Middle frontal gyrus (tissue), 1 donor: ENCODE measurements at regions not wholly inside any gene's neighbourhood (a gene's known extent, or its start where the extent isn't known, plus 50 kb on each side); places are given as distances from the start of the nearest gene placed in this dataset.
"Not testable (repeated sequence)": the region's sequence is repeated elsewhere in the genome, so short reads cannot be mapped to it uniquely, and the experiment has no call there.

Experiments
- DNase-seq: peaks from one replicate; pipeline ENCODE4 v3.0.0-alpha.2; 2015; ENCODE audit warnings: low spot score; ENCODE audit errors: extremely low spot score

DNA sequence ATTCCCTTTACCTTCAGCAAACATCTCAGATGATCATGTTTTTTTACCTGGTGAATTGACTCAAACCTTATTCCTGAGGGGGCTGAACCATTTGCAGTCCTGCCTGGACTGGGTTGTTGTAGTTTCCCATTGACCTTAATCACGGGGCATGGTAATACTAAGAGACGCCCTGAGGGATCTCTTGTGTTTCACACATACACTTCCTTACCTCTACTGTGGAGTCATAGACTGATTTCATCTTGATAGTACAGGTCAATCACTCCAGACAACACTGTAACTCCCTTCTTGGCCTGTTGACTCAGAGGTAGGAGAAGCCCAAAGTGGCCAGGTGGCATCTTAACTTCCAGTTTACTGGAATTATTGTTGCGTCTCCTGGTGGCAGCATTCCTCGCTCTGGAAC lies 1064.0 kb upstream of the PCDH10 start:
- DNase-seq = no peak

DNA sequence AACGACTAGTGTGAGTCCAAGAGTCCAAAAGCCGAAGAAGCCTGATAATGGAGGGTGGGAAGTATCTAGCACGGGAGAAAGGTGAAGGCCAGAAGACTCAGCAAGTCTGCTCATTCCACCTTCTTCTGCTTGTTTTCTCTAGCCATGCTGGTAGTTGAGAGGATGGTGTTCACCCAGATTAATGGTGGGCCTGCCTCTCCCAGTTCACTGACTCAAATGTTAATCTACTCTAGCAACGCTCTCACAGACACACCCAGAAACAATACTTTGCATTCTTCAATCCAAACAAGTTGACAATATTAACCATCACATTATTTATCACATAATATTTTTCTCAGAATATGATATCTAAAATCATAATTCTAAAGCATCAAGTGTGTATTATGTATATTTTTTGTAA lies 1055.1 kb upstream of the PCDH10 start:
- no peak for DNase-seq

DNA sequence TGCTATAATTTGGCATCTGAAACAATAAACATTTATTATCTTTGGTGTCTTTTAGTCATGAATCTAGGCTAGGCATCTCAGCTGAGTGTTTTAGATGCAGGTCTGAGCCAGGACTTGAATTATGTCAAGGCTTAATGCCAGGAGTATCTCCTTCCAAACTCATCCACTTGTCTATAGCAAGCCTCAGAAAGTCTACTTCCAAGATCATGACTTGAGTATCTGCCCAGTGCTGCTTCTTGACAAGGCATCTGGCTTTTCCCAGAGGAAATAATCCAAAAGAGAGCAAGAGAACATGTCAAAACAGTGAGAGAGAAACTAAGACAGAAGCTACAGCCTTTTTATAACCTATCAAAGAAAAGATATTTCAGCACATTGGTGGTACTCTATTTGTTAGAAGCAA lies 1052.1 kb upstream of the PCDH10 start:
- DNase-seq = no peak

DNA sequence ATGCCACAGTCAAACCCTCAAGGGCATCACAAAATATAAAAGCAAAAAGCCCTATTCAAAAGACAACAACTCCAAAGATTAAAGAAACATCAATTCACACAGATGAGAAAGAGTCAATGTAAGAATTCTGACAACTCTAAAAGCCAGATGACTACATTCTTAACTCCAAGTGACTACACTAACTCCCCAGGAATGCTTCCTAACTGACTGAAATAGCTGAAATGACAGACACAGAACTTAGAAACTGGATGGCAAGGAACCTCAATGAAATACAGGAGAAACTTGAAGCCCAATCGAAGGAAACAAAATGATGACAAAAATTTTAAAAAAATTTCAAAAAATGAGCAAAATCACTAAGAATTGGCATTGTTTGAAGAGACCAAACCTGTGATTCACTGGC lies 1047.6 kb upstream of the PCDH10 start:
- no peak for DNase-seq

DNA sequence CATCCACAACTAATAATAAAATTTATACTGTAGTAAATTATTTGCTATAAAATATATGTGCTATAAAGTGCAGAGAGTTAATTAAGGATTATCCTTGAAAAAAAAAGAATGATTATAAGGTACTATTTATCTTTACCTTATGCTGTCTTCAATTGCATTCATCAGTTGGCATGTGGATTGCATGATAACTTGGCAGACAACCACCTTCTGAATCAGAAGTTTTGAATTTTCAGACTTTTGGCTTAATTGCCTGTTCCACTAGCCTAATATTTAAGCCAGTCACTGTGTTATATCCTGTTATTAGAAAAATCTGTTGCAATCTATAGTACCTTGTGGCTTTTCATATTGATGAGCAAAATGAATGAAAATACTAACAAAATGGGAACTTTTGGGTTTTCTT lies 1040.3 kb upstream of the PCDH10 start:
- DNase-seq = no peak

DNA sequence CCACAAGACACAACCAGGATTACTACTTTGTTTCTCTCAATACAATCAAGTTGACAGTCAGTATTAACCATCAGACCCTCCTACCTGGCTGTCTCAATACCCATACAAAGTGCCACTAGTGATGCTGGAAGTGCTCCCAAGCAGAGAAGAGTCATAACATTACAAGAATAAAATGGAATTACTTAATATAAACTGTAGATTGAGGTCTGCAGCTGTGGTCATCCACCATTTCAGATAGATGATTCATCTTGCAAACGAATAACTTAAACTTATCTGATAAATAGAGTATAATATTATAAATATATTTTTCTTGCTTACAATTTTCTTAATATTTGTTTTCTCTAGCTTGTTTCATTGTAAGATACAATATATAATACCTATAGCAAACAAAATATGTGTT lies 1034.2 kb upstream of the PCDH10 start:
- DNase-seq = no peak

DNA sequence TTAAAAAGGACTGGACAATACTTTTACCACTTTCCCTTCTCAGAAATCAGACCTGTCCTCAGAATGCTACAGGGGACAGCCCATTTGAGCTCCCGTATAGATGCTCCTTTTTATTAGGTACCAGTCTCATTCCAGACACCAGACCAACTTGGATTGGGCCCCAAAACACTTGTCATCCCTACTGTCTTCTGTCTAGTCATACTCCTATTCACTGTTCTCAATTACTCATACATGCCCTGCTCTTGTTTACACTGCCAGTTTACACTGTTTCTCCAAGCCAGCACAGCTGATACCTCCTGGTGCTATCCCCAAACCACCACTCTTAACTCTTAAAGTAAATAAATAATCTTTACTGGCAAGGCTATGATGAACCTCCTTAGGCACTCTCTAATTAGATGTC lies 1026.4 kb upstream of the PCDH10 start:
- DNase-seq = not testable (repeated sequence)

DNA sequence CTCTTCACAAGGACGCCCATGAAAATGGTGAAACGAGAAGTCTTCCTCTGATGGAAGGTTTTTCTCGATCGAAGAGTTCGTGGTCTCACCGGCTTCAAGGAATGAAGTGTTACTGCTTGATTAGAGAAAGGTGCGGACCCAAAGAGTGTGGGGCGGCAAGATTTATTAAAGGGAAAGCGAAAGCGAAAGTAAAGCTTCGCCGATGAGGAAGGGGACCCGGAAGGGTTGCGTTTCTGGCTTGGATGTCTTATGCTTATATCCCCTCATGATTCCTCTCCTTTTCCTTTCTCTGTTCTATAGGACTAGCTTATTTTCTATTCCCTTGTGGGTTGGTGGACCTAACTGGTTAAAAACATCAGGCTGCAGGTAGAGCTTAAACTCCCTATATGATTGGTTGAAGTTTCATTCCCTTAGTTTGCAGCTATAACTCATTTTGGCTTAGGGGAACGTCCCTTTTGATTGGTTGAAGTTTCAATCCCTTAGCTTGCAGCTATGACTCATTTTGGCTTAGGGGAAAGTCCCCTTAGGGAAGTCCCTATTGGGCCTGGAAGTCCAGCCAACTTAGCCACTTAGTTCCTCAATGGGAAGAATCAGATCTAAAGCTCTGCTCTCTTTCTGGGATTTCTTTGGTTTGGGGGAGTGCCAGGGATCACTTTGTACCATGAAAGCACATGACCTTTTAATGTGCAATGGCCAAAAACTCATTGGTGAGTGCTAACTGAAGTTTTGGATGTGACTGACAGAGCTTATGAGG lies 1025.0 kb upstream of the PCDH10 start:
- no peak for DNase-seq

DNA sequence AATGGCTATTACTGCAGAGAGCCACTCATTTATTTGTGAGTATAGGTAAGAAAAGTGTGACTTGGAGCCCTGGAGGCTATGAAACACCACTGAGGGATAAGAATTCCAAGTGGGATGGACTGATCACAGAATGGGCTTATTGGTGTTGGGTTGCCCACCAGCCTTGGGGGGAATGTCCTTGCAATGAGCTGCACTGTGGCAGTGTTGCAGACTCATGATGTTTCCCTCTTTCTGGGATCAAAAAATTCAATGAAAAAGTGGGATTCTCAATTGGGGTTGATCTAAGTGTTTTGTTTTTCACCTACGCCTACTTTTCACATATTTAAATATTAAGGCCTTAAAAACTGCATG lies 1024.5 kb upstream of the PCDH10 start:
- no peak for DNase-seq

DNA sequence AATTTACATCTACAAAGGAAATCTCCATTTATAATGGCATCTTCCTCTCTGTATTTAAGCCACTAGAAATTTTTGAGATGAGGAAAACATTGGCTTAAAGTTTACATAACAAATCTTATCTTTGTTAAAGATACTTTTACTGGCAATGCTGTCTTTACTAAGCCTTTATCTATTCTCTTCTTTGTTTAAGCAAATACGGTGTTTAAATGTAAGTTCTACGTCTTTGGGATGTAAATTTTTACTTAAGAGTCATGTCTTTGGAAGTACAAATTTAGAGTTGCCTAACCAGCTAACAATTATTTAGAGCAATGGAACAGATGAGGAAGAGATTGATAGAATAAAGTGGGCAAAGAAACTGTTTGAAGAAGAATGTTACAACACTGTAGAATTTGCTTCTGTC lies 1024.0 kb upstream of the PCDH10 start:
- no peak for DNase-seq

DNA sequence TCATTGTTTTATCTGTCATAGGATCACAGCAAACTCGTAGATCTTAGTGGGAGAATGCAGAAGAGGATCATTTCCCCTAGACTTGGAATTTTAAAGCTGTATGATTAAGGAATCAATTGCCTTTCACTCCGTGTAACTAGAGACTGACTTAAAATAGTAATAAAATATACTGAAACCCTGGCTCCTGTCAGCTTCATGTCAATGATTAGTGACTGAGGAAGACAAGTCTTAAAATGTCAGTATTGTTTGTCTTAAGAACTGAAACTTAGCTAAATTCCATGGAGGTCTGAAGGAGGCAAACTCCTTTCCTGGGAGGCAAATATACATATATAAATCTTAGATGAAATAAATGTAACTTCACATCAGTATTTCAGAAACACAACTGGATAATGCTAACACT lies 1016.7 kb upstream of the PCDH10 start:
- DNase-seq = no peak

DNA sequence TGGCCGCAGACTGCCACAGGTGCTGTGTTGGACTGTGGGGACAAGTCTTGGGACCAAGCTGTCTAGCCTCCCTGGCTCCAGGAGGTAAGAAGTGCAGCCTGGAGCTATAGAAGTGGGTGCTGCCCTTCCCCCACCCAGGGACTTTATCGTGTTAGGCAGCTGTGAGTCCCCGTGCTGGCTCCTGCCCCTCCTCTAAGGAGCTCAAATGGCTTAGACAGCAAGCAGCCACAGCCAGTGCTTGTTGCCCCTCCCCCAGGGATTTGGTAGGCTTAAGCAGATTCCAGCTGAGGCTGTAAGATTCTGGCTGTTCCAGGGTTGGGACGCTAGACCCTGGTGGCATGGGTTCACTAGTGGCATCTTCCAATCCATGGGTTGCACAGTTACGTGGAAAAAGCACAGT lies 979.4 kb upstream of the PCDH10 start:
- DNase-seq = no peak

DNA sequence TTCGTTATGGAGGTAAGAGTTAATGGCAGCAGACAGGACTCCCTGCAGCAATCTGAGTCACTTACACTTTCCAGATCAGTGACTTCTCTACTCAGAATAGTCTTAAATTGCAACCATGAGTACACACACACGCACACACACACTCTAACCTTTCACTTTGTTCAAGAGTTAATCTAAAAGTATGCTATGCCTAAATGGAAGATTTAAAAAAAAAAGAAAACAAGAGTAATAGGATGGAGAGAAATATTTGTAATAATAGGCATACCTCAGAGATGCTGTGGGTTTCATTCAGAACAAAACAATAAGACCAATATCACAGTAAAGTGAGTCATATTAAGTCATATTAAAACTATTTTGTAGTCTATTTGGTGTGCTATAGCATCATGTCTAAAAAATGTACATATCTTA lies 969.1 kb upstream of the PCDH10 start:
- no peak for DNase-seq

DNA sequence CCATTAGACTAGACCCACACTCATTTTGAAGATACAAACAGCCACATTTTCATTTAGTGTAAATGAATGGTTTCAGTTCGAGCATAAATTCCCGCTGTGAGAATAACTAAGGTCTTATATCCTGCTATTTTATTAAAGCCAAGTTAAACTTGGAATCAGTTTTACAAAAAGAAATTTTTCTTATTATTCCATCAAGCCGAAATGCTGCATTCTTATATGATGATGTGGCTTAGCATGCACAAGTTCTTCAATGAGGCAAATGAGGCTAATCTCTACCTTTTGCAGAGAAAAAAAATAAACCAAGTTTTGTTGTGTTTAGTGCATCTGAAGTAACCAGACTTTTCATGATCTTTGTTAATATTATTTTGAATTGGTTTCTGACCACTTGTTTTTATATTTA lies 953.9 kb upstream of the PCDH10 start:
- no peak for DNase-seq

DNA sequence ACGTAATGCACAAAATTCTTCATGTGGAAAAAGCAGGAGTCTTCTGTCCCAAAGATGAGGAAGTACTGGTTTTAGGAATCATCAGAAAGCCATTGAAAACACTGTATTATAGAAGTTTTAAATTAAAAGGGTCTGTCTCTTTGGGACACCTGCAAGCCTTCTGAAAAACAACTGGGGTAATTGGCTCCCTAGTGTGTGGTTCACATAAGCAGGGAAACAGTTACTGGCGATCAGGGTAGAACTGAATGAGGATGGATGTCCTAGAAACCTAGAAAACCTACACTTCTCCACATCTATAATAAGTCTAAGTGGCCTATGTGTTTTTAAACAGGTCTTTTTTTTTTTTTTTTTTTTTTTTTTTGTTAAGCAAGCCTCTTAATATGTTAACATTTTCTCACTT lies 945.5 kb upstream of the PCDH10 start:
- DNase-seq = no peak

DNA sequence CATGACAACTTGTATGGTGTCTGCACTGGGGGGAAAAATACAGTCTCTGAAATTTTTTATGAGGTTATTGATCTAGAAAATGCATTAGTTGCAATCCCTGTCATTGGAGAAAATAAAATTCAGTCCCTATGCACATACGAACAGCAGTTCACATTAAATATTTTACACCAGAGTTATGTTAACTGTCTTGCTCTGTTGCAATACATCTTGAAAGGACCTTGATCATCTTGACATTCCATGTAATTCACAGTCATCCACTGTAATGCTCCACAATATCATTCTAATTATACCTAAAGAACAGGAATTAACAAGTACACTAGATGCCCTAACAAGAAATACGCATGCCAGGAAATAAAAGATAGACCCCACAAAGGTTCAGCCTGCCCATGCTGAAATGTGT lies 934.6 kb upstream of the PCDH10 start:
- no peak for DNase-seq

DNA sequence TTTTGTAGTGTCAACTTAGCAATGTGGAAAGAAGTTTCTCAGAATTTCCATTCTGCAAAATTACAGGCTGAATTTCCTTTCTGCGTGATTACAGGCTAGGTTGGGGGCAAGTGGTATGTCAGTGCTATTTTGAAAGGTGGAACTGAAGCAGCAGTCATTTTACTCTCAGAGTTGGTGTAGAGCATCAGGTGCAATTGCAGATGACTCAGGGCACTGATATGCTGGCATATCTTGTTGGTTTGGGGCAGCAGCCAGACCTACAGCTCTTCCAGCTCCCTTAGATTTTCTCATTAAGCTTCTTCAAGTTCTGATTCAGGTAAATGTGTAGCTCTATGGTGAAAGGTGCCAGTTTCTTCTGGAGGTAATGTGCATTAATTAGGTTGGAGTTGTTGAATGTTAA lies 930.7 kb upstream of the PCDH10 start:
- DNase-seq = no peak

DNA sequence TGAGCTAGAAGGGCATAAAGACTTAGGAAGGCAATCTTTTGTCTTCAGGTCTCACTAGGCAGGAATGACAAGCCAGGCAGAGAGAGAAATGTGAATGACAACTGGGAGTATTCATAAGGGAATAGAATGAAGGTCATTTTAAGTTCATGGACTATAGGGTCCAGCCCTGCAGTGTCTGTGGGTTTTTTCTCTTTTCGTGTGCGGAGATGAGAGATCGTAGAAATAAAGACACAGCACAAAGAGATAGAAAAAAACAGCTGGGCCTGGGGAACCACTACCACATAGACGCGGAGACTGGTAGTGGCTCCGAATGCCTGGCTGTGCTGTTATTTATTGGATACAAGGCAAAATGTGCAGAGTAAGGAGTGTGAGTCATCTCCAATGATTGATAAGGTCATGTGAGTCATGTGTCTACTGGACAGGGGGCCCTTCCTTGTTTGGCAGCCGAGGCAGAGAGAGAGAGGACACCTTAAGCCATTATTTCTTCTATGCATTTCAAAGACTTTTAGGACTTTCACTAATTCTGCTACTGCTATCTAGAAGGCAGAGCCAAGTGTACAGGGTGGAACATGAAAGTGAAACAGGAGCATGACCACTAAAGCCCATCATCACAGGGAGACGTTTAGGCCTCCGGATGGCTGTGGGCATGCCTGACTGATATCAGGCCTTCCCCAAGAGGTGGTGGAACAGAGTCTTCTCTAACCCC lies 921.8 kb upstream of the PCDH10 start:
- no peak for DNase-seq

DNA sequence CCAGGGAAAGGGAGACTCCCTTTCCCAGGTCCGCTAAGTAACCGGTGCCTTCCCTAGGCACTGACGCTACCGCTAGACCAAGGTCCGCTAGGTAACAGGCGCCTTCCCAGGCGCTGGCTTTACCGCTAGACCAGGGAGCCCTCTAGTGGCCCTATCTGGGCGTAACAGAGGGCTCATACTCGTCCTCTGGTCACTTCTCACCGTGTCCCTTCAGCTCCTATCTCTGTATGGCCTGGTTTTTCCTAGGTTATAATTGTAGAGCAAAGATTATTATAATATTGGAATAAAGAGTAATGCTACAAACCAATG lies 921.3 kb upstream of the PCDH10 start:
- not testable (repeated sequence) for DNase-seq

DNA sequence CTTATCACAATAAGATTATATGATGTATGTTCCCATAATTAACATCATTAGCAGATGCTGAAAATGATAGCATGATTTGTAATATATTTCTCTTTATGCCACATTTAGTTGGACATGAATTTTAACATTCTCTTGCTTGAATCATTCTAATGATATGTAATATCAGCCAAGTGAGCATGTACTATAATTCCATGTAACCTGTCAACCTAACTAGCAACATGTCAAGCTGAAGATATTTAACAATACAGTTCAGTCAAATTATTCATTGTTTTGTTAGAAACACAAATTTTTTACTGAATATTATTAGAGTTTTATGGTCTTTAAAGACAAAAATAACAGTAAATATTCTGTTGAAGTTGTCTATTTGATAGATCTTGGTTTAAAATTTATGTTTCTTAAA lies 920.4 kb upstream of the PCDH10 start:
- no peak for DNase-seq

DNA sequence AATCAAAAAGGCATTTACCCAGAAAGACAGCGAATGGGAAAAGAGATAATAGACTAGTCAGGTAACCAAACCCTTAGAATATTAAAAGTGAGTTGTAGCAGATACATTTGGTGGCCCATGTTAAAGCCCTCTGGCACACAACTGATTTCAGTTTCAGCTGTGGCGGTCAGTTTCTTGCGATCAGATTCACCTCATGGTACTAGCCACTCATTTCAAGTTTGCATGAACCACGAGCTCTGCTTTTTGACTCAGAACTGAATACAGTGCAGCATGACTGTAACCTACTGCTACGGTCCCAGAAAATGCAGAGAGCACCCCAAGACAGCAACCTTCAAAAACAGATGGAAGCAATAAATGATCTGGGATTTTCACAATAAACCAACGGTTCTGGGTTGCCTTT lies 919.1 kb upstream of the PCDH10 start:
- DNase-seq = no peak

DNA sequence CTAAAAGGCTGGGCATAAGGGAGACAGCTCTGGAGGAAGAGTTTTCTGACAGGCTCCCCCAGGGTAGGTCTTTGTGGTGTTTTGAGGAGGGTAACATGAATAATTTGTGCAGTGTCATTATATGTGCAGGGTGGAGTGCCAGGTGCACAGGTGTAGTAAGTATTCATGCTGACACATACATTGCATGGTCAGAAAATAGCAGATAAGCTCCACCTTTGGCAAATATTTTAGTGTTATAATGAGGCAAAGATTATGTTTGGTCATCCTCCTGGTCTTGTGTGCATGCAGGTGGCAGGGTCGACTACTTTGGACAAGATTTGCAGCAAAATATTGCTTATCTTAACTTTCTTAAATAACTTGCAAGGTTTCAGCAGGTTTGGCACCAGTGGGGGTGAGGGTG lies 910.4 kb upstream of the PCDH10 start:
- no peak for DNase-seq

DNA sequence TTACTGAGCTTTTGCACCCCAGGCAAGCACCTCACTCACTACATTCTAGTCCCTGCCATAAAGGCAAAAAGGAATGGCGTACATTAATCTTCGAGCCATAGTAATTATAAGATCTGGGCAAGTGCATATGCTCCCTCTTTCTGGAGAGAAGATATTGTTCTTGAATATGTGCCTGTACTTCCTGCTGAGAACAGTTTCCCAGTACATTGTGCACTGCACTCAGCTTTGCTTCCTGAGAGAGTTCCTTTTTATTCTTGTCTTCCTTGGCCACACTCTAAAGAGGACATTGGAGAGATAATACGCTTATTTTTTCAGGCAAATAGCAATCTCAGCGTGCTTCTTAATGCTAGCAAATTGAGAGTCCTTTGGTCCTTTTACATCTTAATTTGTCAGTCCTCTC lies 909.0 kb upstream of the PCDH10 start:
- no peak for DNase-seq

DNA sequence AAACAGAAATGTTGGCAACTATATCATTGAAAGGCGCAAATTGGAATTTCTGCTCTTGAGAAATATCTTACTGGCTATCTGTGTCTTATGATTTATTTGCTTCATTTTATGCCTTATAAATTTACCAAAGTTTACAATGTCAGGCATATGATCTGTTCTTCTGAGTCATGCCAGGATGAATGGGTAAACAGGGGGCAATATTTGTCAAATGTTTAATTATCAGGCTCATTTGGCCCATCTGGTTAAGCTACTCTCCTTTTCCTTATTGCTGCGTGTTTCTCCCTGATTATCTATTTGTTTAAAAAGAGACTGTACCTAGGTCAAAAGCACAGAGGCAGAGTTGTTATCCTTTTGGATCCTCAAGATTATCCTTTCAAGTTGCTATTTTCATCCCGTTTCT lies 903.8 kb upstream of the PCDH10 start:
- no peak for DNase-seq
